GM21723 (cell line): ENCODE measurements at regions not wholly inside any gene's neighbourhood (a gene's known extent, or its start where the extent isn't known, plus 50 kb on each side); places are given as distances from the start of the nearest gene placed in this dataset.
"Not testable (repeated sequence)": the region's sequence is repeated elsewhere in the genome, so short reads cannot be mapped to it uniquely, and the experiment has no call there.

Experiments
- ATAC-seq: cut with Tn5 transposase; IDR thresholded peaks from one replicate; pipeline ENCODE4 v1.9.1; 2021; ENCODE audit warnings: mild to moderate bottlenecking, moderate library complexity; ENCODE audit not compliant: unreplicated experiment

DNA sequence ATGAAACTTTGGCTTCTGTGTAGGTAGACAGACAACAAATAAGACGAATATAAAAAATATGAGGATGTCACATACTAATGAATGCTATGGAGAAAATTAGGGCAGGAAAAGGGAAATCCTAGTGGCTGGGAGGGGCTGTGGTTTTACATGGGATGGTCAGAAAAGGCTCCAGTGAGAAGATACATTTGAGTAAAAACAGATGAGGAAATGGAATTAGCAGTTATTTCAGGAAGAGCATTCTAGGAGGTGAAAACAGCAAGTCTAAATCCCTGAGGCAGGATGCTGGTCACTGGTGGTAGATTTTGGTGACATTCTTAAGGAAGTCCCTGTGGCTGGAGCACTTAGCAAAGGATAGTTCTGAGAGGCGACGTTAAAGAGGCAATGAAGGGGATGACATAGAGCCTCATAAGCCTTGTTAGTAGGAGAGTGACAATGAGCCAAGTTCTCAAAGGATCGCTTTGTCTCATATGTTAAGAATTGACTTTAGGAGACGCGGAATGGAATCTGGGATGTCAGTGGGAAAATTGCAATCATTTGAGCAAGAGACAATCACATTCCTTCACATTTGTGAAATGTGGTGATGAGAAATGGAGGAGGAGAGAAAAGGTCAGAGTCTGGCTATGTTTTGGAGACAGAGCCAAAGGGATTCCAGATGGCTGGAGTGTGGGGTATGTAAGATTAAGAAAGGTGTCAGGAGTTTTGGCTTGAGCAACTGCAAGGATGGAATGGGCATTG, 384.7 kb upstream of the FZD8 start:
- no peak for ATAC-seq

GRCh38 chr10:36026081-36026480, 384.0 kb upstream of the FZD8 start:
- ATAC-seq = no peak

DNA sequence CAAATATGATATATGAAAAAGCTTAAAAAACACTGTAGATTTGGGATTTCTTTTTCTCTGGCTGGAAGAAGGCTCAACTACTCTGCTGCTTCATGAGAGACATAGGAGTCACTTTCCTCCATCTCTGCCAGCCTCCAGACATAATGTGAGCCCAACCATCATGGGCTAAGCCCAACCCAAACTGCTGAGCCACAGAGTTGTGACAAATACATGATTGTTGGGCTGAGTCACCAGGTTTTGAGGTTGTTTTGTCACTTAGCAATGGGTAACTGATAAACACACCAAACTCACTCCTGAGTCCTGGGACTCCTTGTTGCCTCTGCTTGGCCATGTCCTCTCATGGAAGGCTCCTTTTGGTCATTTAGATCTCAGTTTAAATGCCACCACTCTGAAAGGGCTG, 381.8 kb upstream of the FZD8 start:
- no peak for ATAC-seq

DNA sequence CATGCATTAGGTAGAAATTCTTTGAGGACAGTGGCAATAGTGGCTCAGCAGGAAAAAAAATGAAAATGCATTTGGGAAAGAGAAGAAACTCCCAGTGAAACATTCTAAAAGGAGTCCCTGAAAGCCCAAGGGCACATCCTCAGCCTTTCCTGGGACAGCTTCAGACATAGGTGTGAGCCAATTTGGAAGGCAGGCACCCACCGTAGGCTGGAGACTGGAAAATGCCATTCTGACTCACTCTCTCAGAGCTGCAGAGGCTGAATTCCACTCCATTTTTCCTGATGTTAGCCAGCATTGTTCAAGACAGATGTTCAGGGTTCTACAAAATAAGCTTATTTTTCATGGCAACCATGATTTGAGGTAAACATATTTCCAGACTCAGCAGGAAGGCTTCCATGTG, 379.0 kb upstream of the FZD8 start:
- ATAC-seq = no peak

DNA sequence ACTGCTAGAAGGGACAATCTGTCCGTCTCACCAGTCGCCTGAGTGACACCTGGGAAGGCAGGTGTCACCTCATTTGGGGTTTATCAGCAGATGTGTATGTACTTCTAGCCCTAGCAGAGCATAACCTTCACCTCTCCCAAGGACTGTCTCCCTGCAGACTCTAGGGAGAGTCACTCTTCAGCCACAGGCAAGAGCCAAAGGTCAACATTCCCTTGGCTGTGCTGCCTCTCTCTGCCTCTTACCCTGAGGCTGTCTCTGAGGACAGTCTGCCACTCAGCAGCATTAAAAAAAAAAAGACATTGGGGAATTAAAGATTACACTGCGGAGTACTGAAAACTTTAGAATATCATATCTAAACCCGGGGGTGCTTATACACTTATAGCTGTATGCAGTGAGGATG, 377.7 kb upstream of the FZD8 start:
- ATAC-seq = no peak

DNA sequence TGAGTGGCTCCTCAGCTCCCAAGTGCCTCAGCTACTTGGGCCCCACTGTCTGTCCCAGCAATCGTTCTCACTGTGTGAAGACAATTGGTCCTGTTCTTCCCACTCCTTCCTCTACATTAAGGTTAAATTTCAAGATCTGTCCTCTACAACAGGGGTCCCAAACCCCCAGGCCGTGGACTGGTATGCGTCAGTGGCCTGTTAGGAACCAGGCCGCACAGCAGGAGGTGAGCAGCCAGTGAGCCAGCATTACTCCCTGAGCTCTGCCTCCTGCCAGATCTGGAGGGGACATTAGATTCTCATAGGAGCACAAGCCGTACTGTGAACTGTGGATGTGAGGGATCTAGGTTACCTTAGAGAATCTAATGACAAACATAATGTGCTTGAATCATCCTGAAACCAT, 376.9 kb upstream of the FZD8 start:
- no peak for ATAC-seq

- no peak for ATAC-seq
Measured at GRCh38 chr10:36017137-36017536, 375.0 kb upstream of the FZD8 start.

- ATAC-seq = no peak
Measured at GRCh38 chr10:36007369-36007768, 365.3 kb upstream of the FZD8 start.

DNA sequence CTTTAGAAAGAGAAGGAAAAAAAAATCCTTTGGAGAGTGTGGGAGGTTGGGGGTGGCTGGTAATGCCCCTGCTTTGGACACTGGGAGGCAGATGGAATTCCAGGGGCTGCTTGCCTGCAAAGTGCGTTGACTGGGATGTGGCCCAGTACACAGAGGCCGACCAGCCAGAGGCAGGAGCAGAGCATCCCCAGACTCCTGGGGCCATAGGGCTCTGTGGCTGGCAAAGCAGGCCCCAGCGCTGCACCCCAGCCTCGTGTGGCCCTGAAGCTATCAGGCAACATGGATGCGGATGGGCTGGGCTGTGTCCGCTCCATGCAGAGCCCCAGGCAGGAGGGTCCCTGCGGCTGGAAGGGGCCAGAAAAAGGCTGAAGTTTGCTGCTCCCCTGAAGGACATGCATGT, 361.6 kb upstream of the FZD8 start:
- no peak for ATAC-seq

GRCh38 chr10:36003031-36003600, 361.0 kb upstream of the FZD8 start:
- no peak for ATAC-seq

DNA sequence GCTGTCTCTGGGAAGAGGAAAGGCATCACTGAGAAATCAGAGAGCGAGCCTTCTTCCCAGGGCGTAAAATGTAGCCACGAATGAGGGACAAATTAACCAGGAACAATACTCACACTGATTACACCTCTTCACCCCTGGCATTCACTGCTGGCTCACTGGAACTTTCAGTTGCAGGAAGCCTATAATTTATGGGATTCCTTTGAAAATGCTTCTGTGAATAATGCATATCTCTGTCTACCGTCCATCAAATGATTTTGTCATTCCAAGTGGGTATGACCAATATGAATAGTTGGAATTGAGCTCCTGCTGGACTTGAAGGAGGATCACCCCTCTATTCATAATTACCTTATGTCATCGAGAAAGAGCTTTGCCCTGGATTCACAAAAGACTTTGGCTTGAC, 360.3 kb upstream of the FZD8 start:
- ATAC-seq = no peak

DNA sequence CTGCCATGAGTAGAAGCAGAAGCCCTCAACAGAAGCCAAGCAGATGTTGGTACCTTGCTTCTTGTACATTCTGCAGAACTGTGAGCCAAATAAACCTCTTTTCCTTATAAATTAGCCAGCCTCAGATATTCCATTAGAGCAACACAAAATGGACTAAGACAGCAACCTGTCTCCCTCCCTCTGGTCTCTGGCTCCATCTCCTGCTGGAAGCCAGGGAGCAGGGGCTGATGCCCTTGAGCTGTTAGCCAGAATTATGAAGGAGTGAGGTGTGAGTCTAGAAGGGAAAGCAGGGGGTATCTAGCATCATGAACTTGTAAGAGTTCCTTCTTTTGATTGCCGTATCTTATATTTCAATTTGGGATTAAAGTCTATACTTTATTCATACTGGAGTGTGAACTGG, 358.7 kb upstream of the FZD8 start:
- ATAC-seq = not testable (repeated sequence)

DNA sequence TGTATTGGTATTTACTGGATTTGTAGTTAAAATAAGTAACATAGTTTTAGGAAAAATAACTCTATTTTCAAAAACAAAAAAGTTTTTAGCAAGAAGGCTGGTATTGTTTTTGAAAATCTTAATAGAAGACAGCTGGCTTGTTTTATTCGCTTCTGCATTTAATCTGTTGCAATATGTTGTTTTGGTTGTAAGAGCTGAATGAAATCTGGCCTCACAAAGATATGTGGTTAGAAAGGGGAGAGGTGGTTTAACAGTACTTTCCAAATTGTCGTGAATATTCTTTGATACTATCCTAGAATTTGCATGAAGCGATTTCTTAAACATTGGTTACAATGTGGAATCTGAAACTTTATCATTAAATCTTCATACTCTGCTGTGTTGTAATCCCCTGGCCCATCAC, 355.9 kb upstream of the FZD8 start:
- no peak for ATAC-seq

- no peak for ATAC-seq
Measured at GRCh38 chr10:35995485-35995884, 353.4 kb upstream of the FZD8 start.

GRCh38 chr10:35993591-35994515, 351.8 kb upstream of the FZD8 start:
- no peak for ATAC-seq

DNA sequence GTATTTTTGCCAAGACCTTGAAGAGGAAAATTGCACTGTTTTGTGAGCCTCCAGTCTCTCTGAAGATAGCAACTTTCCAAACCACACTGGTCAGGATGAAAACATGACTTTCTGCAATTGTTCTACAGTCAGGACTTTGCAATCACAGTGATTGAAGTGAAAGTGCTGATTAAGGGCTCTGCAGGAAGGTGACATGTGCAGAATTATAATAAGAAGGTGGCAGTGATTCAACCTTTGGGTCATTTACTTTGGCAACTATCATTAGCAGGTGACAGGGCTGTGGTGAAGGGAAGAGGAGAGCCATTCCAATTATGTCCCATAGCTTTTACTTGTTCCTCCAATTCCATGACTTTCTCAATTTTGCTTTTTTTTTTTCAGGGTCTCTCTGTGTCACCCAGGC, 350.0 kb upstream of the FZD8 start:
- ATAC-seq = no peak

GRCh38 chr10:35986756-35987502, 344.8 kb upstream of the FZD8 start:
- no peak for ATAC-seq

- ATAC-seq = no peak
Measured at GRCh38 chr10:35979116-35979515, 337.0 kb upstream of the FZD8 start.

GRCh38 chr10:35973912-35974591, 332.0 kb upstream of the FZD8 start:
- not testable (repeated sequence) for ATAC-seq

DNA sequence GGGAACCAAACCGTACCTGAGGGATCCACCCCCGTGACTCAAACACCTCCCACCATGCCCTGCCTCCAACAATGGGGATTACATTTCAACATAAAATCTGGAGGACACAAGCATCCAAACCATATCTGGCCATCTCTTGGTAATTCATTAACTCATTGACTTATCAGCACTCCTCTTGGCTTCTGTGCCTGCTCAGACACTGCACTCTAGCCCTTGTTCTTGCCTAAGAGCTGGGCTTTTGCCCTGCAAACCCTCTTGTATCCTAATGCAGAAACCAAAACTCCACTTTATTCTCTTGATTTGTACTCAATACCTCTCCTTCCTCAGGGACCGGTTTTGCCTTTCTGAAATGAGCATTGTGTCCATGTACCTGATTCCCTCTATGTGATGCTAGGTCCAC, 330.2 kb upstream of the FZD8 start:
- no peak for ATAC-seq

DNA sequence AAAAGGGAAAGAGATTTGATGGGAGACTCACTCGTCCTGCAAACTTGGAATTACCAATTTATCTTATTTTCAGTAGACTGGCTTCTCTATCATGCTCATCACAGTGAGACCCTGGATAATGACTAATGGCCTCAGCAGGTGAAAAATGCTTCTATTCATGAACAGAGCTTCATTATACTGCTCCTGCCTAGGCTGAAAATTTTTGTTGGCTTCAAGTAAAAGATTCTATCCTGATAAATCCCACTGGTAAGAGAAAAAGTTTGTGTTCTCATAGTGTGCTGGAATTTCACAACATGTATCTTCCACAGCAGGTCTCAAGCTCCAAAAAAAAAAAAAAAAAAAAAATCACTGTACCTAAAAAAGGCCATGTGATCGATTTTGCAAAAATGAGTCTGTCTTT, 329.3 kb upstream of the FZD8 start:
- ATAC-seq = no peak
